M059J (cell line): ENCODE measurements at regions not wholly inside any gene's neighbourhood (a gene's known extent, or its start where the extent isn't known, plus 50 kb on each side); places are given as distances from the start of the nearest gene placed in this dataset.
"Not testable (repeated sequence)": the region's sequence is repeated elsewhere in the genome, so short reads cannot be mapped to it uniquely, and the experiment has no call there.

ENCODE experiments used
- DNase-seq: peaks from one replicate; pipeline ENCODE4 v3.0.0-alpha.2; 2012; ENCODE audit warnings: low read depth

DNA sequence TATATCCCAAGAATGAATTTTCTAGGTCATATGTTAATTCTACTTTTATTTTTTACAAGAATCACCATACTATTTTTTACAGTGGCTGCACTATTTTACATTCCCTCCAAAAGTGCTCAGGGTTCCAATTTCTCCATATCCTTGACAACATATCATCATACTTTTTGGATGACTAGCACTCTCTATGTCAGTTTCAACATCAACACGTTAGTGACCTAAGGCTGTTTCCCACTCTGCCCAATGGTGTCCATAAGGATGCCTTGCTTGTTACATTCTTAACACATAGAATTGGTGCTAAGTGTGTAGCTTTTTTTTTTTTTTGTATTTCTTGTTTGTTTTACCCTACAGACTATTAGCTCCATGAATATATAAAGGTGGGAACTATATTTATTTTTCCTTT lies 175.4 kb downstream of the PCDH10 start:
- DNase-seq, result no peak

DNA sequence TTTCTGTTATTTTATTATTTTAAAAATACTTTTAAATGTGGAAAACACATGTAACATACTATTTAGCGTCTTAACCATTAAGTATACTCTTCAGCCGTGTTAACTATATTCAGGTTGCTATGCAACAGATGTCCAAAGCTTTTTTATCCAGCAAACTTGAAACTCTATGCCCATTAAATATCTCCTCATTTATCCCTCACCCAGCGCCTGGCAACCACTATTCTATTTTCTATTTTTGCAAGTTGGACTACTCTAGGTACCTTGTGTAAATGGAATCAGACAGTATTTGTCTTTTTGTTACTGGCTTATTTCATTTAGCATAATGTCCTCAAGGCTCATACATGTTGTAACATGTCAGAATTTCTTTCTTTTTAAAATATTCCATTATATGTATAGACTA lies 174.6 kb downstream of the PCDH10 start:
- DNase-seq, result no peak

DNA sequence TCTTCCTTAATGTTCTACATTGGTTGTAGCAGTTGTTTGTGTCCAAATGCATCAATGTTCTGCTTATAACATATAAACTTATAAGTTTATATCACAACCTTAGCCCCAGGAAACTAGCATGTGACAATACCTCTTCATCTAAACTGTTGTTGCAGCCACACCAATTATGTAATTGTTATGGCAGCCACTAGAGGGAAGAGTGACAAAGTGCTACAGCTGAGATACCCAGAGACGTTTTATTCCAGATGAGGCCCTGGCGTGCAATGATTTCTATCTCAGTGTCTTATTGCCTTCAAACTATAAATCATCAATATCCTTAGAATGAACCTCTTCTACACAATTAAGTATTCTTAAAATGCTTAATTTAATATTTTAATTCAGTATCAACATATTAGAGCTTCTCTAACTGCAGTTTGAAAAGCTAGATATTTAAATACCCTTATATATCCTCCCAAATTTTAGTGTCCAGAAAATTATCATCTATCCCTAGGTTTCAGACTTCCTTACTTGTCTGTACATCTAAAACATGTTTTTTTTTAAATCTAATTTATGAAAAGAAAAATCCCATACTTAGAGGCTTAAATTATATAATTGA lies 171.6 kb downstream of the PCDH10 start:
- DNase-seq, result peak; percentile 37

DNA sequence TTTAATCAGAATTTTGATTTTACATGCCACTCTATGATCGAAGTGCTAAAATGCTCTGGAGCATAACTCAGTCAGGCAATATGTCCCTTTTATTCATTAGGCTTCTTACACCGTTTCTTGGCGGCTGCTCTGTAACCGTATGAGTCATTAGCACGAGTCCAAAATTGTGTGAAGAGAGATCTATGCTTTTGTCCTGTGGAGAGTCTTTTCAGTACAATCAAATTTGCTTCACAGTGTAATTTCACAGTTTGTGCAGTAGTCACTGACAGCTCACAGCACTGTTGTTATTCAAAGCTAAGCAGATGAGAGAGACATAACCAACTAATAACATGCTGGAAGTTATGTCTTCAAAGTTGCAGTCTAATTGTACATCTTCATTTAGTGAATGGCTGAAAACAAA lies 167.8 kb downstream of the PCDH10 start:
- peak; percentile 37 for DNase-seq

DNA sequence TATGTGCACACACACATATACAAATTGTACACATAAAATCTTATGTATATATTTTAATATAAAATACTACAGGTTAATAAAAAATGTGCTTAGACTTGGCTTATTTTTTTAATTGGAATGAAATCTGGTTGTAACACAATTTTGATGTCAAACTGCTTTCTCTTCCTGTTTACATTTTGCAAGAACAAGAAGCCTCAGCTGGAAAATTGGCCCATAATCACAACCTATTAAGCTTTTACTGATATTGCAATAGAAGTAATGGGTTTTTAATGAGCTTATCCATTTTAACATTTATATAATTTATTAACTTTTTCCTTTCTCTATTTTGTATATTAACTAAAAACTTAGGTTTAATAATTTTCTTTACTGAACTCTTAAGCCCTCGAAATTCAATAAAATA lies 165.9 kb downstream of the PCDH10 start:
- DNase-seq, result no peak

DNA sequence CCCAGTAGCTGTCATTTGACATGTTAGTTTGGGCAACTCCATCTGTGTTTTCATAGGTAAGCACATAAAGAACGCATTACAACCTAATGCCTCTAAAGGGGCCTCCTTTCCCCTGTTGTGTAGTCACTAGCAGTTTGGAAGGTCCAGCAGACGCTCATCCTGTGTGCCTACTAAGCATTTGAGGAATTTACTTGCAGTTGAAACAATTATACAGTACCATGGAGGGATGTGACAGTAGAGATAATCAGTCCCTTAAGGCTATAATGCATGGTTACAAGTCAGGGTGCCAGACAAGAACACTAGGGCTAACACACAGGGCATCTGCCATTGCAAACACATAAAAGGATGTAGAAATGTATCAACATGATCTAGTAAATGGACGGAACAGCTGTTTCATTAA lies 138.3 kb downstream of the PCDH10 start:
- DNase-seq, result no peak

DNA sequence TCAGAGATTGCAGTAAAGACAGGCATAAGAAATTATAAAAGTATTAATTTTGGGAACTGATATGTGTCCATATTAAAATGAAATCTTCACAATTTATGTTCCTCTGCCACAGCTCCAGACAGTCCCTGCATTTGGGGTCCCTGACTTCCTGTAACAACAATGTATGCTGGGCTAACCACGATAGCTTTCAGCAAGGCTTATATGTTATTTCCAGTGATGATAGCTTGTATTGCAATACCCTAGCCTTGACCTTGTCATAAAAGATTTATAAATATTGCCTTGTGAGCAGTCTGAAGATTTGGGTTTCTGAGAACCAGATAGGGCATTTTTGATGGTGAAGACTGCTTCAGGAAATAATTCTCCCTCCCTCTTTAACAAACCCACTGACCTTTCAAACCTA lies 129.5 kb downstream of the PCDH10 start:
- DNase-seq, result no peak

DNA sequence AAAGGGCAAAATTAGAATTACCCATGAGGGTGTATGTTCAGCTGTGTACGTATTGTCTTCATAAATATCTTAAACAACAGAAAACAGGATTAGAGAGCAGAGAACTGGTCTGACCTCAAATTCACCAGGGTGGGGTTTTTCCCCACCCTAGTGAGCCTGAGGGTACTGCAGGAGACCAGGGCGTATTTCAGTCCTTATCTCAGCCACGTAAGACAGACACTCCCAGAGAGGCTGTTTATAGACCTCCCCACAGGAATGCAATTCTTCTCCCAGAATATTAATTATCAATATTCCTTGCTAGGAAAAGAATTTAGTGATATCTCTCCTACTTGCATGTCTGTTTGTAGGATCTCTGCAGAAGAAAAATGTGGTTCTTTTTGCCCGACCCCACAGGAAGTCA lies 128.8 kb downstream of the PCDH10 start:
- DNase-seq, result not testable (repeated sequence)

DNA sequence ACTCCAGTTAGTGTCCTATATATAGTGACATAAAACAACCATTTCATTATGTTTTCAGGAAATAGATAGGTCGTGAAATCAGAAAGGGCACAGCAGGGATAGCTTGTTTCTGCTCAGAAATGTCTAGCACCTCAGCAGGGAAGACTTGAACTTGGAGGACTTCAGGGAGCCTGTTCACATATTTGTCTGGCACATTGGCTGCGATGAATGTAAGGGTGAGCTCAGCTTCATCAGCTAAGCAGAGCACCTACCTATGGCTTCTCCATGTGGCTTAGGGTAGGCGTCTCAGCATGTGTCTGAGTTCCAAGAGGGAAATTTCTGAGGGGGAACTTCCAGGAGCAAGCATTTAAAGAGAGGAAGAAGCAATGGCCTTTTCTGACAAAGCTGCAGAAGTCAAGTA lies 126.2 kb downstream of the PCDH10 start:
- no peak for DNase-seq

DNA sequence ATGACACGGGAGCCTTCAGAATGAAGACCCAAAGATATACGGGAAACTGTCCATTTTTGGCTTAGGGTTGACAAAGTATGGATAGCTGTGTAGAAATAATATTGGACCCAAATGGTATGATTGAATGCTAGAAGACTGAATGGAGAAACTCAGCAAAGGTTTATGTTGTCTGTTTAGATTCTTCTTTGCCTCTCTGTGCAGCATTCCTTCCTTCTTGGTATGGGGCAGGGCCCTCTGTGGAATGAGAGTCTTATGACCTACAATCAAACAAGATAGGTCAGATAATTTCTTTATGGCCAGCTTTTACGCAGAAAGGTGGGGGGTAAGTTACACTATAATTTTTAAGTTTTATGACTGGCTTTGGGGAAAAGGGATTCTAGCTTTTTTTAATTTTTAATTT lies 124.3 kb downstream of the PCDH10 start:
- no peak for DNase-seq

DNA sequence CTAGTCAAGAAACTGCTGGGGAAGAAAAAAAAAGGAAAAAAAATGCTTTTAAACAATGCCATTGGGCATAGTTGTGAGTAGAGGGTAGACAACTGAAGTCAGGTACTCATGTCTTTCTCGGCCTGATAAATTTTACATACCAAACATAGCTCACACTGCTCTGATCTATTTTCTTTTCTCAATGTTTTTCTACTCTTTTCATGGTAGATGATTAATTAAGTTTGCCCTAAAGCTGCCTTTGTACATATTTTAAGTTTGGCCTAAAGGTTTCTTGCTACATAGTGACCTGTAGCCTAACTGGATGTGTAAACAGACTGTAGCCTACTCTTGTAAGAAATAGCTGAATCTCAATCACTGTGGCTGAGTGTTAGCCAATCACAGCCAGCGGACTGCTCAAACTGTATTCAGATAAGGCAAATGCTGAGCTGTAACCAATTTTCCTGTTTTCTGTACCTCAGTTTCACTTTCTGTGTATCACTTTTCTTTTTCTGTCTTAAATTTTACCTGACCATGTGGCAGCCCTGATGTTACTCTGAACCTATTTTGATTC lies 121.0 kb downstream of the PCDH10 start:
- peak; percentile 5 for DNase-seq

DNA sequence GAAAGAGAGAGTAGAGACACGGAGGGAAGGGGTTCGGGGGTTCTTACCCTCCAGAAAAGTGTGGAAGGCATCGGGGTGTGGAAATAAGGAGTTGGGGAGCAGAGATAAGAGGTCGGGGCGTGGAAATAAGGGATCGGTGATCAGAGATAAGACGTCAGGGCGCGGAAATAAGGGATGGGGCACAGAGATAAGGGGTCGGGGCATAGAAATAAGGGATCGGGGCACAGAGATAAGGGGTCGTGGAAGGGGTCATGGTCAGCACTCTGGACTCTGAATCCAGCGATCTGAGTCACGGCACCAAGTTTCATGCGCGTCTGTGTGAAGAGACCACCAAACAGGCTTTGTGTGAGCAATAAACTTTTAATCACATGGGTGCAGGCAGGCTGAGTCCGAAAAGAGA lies 119.1 kb downstream of the PCDH10 start:
- no peak for DNase-seq

DNA sequence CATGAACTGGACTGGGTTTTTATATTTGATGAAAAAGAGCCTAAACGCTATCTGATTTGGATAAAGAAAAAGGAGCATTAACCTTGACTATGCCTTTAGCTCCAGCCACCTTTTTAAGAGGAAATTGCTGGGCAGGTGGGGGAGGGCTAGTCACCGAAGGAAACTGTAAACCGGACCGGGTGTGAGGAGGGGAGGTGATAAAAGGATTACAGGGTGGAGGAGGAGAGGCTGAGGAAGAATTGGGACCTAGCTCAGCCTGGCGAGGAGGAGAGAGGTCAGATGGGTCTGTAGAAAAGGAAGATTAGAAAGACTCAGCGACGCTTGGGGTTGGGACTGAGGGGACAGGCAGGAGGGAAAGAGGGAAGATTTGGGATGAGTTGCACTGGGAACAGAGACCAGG lies 118.4 kb downstream of the PCDH10 start:
- DNase-seq, result not testable (repeated sequence)

DNA sequence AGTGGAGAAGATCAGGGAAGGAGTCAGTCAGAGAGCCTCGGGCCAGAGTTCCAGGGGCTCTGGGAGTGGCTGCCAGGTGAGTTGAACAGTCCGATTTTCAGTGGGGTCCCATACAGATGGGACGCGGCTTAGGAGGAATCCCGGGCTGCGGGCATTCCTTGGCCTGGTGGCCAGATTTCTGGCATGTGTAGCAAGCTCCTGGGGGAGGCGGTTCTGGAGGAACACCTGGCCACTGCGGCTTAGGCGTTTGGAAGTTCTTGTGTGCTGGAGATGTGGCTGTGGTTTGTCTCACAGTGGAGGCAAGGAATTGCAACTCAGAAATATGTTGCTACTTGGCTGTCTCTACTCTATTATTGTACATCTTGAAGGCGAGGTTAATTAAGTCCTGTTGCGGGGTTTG lies 117.9 kb downstream of the PCDH10 start:
- not testable (repeated sequence) for DNase-seq

DNA sequence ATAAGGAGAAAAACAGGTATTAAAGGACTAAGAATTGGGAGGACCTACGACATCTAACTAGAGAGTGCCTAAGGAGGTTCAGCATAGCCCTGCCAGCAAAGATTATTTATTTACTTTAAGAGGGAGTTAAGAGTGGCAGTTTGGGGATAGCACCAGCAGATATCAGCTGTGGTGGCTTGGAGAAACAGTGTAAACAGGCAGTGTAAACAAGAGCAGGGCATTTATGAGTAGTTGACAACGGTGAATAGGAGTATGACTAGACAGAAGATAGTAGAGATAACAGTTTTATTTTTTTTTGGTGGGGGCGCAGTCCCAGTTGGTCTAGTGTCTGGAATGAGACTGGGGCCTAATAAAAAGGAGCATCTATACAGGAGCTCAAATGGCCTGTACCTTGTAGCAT lies 115.2 kb downstream of the PCDH10 start:
- not testable (repeated sequence) for DNase-seq

DNA sequence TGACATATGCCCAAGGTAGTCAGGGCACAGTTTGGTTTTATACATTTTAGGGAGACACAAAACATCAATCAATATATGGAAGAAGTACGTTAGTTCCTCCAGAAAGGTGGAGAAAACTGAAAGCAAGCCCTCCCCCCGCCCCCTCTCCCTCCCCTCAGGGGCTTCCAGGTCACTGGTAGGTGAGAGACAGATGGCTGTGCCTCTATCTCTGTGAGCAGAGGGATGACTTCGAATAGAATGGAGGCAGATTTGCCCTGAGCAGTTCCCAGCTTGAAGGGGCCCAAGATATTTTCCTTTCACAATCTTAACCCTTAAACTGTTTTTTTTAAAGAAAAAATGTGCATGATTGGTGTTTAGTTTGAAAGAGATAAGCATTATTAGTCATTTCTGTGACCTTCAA lies 114.0 kb downstream of the PCDH10 start:
- no peak for DNase-seq

DNA sequence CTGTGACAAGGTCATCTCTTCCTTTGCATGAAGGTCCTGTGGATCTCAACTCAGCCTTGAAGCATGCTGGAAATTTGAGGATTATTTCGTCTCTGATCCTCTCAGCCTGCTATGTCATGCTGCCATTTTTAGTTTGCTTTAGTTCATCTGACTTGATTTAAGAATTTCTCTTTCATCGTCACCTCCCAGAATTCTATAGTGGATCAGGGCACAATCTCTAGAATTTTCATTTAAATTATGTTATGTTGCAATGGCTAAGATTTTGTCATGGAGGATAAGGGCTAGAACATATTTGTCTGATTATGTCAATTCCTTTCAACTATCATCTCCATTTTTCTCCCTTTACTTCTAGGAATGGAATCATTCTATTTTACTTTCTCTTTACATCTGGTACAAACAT lies 98.8 kb downstream of the PCDH10 start:
- DNase-seq, result no peak

DNA sequence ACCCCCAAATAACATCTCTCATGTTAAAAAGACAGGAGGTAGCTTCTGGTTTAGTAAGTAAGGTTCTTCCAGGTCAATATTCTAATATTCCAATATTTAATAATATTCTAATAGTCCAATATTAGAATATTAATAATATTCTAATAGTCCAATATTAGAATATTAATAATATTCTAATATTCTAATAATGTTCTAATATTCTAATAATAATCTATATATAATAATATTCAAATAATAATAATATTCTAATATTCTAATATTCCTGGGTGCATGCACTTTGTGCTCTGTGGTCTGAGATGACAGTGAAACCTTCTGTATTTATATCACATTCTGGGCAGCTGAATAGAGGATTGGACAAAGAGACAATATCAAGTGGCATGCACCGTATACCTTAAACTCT lies 96.1 kb downstream of the PCDH10 start:
- DNase-seq, result no peak
